Amniotic epithelial cell (primary cell): ENCODE measurements at regions not wholly inside any gene's neighbourhood (a gene's known extent, or its start where the extent isn't known, plus 50 kb on each side); places are given as distances from the start of the nearest gene placed in this dataset.
A peak's percentile ranks its signal among the peaks of the same experiment; 100 is the strongest.

Experiments used
- DNase-seq: peaks from one replicate; pipeline ENCODE4 v3.0.0-alpha.2; 2010; ENCODE audit warnings: low read depth

- DNase-seq = no peak
These were observed 111.0 kb upstream of the TGFBR2 start for GRCh38 chr3:30495172-30496065.

GRCh38 chr3:30496066-30496966, 110.1 kb upstream of the TGFBR2 start:
- peak; percentile 92 for DNase-seq

GRCh38 chr3:30498587-30498967, 107.8 kb upstream of the TGFBR2 start:
- no peak for DNase-seq

- DNase-seq = no peak
These were observed 105.6 kb upstream of the TGFBR2 start for GRCh38 chr3:30500666-30501399.

- no peak for DNase-seq
These were observed 104.9 kb upstream of the TGFBR2 start for GRCh38 chr3:30501526-30501925.

DNA sequence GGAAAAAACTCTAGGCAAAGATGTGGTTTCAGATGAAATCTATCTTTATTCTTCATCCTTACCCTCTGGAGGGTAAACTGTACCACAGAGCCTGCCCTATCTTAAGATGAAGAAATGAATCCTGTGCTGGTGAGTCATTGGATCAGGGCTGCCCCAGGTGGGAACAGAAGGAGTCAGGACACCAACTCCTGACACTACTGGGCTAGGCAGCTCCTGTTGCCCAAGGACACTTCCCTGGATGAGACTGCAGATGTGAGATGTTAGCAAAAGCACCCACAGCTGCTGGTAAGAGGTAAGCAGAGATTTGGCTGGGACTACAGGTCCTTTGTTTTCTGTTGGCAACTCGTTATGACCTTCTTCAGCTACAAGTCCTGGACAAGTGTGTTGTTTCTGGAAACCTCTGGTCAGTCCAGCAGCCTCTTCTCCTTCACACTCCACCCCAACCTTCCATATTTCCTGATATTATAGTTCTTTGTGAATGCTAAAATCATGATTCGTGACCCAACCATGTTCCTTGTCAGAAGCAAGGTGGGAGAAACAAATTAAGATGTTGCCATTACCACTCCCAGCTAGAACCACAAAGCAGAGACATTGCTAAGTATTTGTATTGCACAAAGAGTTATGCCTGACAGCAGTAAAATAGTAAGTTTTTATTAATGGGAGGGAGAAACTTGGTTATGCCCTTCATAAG, 104.2 kb upstream of the TGFBR2 start:
- DNase-seq = peak; percentile 79

DNA sequence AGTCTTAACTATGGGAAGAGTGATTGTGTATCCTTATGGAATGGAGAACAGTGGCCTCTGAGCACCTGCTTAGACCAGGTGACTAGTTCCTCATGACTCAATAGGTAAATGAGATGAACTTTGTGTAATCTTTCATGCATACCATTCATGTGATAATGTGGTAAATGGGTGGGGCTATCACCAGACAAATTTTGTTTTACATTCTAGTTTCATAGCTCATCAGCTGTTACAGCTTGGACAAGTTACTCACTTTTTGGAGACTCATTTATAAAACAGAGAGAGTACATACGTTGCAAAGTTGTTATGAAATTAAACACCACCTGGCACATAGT, 103.7 kb upstream of the TGFBR2 start:
- DNase-seq = peak; percentile 82

- DNase-seq = no peak
These were observed 103.0 kb upstream of the TGFBR2 start for GRCh38 chr3:30503446-30503845.

DNA sequence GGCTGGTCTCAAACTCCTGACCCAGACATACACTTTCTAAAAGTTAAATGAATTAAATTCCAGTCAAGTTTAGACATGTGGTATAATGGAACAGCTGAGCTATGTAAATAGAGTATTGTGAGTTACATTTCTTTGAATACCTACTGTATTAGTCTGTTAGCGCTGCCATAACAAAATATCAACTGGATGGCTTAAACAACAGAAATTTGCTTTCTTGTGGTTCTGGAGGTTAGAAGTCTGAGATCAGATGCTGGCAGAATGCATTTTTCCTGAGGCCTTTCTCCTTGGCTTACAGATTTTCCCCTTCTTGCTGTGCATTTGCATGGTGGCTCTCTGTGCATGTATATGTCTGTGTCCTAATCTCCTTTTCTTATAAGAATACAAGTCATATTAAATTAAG, 101.5 kb upstream of the TGFBR2 start:
- no peak for DNase-seq

- DNase-seq = peak; percentile 94
These were observed 100.4 kb upstream of the TGFBR2 start for GRCh38 chr3:30505866-30506520.

DNA sequence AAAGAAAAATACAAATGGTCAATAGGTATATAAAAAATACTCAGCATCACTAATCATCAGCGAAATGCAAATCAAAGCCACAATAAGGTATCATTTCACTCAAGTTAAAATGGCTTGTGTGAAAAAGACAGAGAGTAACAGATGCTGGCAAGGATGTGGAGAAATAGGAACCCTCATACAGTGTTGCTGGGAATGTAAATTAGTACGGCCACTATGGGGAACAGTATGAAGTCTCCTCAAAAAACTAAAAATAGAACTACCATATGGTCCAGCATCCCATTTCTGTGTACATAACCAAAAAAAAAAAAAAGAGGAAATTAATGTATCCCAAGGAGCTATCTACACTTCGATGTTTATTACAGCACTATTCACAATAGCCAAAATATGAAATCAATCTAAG, 98.1 kb upstream of the TGFBR2 start:
- no peak for DNase-seq

GRCh38 chr3:30510596-30510995, 95.8 kb upstream of the TGFBR2 start:
- no peak for DNase-seq

GRCh38 chr3:30511524-30512251, 94.7 kb upstream of the TGFBR2 start:
- DNase-seq = peak; percentile 100

GRCh38 chr3:30512576-30512975, 93.8 kb upstream of the TGFBR2 start:
- DNase-seq = no peak

DNA sequence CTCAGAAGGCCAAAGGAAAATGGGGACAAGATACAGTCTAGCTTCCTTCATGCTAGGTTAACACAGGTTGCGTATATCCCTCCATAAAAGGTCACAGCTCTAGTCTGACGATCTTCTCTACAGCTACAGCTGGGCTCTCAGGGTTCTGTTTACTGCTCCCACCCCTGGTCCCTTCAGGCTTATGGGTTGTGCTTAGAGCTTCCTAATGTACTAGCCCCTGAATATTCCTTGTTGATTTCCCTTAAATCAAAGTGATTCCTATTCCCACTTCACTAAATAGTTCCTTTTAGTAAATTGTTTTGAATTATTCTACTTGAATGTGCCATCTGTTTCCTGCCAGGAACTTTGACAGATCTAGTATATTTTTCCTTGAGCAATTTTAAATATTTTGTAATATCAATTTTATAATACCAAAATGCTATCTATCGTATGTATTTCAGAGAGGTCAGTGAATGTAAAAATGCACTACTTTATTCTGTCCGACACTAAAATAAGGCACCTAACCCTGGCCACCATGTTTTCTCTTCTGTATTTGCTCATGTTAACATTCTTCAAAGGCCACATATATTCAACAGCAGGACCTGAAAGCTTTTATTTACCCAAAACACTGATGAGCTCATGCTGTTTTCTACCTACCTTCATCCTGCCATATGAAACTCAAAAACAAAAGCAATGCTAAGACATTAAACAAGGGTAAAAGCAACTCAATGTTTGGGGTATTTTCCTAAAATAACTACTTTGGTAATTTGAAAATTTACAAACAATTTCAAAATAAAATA, 92.8 kb upstream of the TGFBR2 start:
- no peak for DNase-seq

- no peak for DNase-seq
These were observed 90.2 kb upstream of the TGFBR2 start for GRCh38 chr3:30516238-30516637.

DNA sequence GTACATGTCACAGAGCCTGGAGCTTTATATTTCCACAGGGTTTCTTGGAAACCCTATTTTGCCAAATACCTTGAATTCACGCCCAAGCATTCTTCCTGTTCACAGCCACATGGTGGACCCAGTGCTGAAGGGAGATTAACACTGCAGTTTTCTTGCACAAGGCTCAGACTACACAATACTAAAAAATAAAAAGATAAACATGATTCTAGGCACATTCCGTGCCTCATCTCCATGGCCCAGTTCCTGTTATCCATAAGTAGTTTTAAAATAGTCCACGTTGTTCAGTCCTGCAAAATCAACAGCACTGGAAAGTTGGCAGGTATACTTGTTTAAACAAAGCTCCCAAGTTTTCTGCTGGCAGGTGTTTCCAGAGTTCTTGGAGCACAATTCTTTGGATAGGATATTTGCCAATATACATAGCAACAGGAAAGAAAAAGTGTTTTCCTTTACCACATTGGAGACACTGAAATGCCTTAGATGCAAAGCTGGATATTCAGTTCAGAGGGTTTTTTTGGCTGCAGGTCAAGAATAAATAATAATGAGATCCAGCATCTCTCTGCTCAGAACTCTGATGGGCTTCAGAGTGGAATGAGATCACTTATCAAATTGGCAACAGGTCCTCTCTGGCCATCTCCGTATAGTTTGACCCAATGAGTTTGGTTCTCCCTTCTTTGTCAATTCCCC, 88.1 kb upstream of the TGFBR2 start:
- peak; percentile 14 for DNase-seq

- no peak for DNase-seq
These were observed 87.5 kb upstream of the TGFBR2 start for GRCh38 chr3:30518872-30519271.

GRCh38 chr3:30520699-30521098, 85.7 kb upstream of the TGFBR2 start:
- DNase-seq = no peak
